COLO829 (cell line): ENCODE measurements at regions not wholly inside any gene's neighbourhood (a gene's known extent, or its start where the extent isn't known, plus 50 kb on each side); places are given as distances from the start of the nearest gene placed in this dataset.

Experiments
- DNase-seq: peaks from one replicate; pipeline ENCODE4 v3.0.0; 2012; ENCODE audit warnings: low spot score

GRCh38 chr18:41621177-41621576 lies 333.9 kb upstream of the PIK3C3 start:
- DNase-seq, result no peak

- DNase-seq, result no peak
Observed at GRCh38 chr18:41618147-41618546, 336.9 kb upstream of the PIK3C3 start.

DNA sequence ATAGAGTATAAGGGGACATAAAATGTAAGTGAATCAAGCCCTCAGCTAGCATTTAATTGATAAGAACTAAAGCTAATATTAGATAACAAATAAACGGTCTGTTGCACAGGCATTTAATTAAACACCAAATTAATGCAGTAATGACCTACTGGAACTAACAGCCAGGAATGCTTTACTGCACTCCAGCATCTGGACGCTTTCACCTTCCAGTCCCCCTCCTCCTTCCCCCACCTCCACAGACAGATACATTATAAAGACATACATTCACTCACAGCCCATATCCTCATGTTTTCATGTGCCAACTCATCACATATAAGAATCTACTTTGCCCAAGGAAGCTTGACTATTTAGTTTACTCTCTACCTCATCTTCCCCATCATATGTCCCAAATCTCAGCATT lies 337.4 kb upstream of the PIK3C3 start:
- DNase-seq, result no peak

- no peak for DNase-seq
Observed at GRCh38 chr18:41613003-41613609, 341.9 kb upstream of the PIK3C3 start.

DNA sequence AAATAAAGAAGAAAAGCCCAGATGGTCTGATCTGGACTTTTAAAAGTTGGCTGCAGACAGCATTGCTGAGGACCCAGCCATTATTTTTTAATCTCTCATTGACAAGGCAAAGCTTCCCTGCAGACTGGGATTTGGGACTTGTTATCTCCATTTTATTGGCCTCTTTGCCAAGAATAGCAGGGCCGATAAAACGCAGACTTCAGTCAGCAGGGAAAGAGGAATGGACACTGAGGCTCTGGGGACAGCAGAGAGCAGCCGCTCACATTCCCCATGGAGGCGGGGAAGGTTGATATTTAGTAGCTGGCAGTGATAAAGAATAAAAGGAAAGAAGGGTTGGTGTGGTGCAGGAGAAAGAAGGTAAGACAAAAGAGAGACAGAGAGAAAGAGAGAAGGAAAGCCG lies 350.1 kb upstream of the PIK3C3 start:
- no peak for DNase-seq

DNA sequence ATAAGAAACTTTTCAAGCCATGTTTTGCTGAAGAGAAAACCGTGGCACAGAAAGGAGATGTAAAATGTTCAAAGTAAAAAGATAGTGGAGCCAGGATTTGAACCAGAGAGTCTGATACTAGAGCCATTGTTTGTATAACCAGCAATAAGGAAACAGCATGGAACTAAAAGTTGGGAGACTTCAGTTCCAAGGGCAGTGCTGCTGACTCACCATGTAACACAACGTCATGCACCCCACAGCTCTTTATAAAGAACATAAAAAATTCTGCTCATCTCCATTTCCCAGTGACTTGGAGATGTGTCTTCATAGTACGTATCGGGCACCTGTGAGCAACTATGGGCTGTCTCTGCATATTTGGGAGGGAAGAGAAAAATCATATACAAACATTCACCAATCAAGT lies 353.0 kb upstream of the PIK3C3 start:
- DNase-seq, result no peak

GRCh38 chr18:41600693-41601391 lies 354.2 kb upstream of the PIK3C3 start:
- no peak for DNase-seq

- no peak for DNase-seq
Observed at GRCh38 chr18:41599466-41599865, 355.6 kb upstream of the PIK3C3 start.

DNA sequence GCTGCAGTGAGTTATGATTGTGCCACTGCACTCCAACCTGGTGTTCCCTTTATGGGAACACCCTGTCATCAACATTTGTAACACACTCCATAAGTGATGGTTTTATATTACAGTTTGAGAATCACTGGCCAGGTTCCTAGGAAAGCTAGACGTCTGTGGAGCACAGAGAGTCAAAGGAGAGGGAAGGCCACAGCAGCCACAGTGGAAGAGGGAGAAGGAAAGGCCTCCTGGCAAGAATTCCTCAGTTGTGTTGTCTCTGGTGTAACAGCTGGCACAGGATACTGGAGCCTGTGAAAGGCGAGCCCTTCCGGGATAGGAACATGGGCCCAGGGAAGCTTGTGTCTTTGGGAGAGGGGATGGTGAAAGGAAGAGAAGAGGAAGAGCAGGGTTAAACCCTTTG lies 360.5 kb upstream of the PIK3C3 start:
- DNase-seq, result no peak

- no peak for DNase-seq
Observed at GRCh38 chr18:41593171-41593675, 361.8 kb upstream of the PIK3C3 start.

GRCh38 chr18:41587976-41588375 lies 367.1 kb upstream of the PIK3C3 start:
- no peak for DNase-seq

DNA sequence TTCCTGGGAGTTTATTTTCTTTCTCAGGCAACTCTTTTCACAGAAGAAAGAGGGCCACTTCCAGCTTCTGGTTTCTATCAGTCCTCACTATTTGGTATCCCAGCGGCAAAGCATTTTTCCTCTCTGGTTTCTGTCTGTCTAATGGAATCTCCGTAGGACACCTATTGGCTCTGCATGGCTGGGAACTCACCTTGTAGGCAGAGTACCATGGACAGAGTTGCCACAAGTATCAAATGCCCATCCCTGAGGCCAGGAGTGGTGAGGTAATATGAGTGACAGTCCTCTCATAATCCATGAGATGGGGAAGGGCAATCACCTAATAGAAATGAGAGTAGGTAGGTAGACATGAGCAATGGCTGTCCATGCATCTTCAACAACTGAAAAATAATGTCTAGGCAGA lies 369.5 kb upstream of the PIK3C3 start:
- DNase-seq, result no peak

GRCh38 chr18:41579185-41579584 lies 375.8 kb upstream of the PIK3C3 start:
- peak; percentile 41 for DNase-seq

DNA sequence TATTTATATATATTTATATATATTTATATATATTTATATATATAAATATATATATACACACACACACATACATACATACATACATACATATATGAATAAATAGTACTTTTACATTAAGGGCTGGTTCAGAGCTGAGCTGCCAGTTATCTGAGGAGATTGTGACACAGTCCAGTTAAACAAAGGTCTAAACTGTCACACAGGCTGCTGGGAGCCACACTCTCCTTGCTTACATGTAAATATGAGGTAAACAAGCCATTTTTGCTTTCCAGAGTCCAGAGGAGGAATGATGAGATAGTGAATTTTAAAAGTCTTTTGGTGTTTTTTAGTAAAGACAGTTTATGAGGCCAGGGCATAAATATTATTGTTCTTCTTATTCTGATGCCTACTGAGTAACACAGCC lies 377.5 kb upstream of the PIK3C3 start:
- DNase-seq, result no peak

- no peak for DNase-seq
Observed at GRCh38 chr18:41576643-41577042, 378.4 kb upstream of the PIK3C3 start.

DNA sequence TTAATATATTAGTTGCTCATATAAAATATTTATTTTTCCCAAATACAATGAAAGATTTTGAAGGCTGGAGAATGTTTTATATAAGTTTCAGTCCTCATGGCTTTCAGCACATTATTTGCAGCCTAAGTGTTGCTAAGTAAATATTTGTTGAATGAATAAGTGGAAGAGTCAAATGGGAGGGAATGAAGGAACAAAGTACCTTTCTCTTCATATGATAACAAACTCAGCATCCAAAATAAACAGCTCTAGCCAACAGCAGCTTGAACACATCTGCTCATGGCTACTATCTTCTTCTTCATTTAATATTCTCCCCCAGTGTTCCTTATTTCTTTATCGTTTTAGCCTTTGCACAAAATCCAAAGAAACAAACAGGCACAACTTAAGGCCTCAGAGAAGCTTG lies 385.2 kb upstream of the PIK3C3 start:
- no peak for DNase-seq

DNA sequence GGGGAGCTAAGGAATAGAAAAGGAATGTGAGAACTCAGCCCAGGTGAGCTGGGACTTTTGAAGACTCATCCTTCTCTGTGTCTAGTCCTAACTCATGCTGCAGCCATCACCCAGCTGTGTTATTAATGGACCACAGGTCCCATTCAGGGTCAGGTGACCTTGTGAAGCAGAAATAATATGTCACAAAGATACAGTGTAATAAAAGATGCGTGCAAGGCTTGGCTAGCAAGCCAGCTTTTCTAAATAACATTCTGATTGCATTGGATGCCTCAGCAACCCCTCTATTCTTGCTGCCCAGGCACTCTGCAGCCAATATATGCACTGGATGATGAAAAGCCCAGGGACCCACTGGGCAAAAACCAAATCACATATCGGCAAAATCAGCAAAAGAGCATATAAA lies 393.1 kb upstream of the PIK3C3 start:
- DNase-seq, result no peak

- DNase-seq, result no peak
Observed at GRCh38 chr18:41558715-41559114, 396.3 kb upstream of the PIK3C3 start.

DNA sequence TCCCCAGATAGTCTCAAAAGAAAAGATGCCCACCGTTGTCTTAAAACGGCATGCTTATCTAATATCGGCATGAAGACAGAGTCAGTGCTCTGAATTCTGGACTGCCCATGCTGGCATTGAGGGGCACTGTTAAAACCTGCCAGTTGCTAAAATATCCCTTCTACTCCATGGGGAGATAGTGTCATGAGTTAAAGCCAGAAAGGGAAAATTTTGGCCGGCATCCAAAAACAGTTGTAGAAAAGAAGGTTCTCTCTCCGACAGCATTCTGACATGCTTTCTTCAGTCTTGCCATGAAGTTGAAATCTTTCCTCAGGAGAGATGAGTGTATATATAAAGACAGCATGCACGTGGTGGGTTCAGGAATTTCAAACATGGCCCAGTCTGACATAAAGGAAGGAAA lies 401.3 kb upstream of the PIK3C3 start:
- no peak for DNase-seq

DNA sequence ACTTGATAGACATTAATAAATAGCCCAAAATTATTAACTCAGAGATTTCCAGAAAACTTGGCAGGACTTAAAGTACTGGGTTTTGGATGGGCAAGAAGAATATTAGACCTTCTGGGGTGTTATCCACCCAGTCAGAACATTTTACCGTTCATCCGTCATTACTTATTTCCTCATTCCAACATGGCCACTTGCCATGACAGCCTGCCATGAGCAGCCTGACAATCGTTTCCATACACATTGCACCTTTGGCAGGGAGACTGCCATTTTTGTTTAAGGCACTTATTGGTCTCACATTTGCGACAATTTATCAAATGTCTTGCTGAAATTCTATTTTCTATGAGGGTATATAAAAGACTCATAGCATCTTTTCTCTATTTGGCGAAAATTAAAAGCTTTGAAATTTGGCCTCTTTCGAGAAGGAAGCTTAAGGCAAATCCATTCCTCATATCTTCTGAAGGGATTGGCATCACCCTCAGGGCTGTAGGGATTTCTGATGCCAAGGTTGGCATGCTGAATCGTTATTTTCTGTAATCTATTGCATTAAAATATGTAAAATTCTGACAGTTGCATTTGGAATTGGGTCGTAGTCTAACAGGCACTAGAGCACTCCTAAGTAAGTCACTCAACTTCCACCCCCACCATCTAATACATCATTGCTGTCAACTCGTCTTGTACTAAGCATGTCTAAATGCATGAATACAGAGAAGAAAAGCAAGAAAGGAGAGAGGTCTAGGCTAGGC lies 406.3 kb upstream of the PIK3C3 start:
- no peak for DNase-seq

DNA sequence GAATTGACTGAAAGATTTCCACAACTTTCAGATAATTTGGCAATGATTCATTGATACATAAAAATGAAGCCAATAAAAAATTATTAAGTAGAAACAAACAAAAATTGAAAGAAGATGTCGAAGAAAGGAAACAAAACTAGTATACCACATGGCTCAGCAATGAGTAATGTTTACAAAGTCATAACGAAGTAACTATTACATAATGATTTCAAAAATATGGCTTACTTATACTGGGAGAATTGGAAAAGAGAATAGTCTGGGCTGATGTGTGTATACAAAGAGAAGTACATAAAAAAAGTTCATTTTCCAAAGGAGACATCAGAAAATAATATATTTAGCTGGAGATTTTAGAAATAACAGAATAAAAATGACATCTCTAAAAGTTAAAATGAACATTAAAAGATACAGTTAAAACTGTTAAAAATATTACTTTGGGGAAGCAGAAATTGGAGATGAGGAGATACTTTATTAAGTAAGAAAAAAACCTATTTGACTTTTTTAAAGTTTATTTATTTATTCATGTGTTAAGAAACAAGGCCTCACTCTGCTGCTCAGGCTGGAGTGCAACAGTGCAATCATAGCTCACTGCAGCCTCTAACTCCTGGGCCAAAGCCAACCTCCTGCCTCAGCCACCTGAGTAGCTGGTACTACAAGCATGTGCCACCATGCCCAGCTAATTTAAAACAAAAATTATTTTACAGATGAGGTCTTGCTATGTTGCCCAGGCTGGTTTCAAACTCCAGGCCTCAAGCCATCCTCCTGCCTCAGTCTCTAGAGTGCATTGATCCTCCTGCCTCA lies 409.7 kb upstream of the PIK3C3 start:
- DNase-seq, result no peak

DNA sequence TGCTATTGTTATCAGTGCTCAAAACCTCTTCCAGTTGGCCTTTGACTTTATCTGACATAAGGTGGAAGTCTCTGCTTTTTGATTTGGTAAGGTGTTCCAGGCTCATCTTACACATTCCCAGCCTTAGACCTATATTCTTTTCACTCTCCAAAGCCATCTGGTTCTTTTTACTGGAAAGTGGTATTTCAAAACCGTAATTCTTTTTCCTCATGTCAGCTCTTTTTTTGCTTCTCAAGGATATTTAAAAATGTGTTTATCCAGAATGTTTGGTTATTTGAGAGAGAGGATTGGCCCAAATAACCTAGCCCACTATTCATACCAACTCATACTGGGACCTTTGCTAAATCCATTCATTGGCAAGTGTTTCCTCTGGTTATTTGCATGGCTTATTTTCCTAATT lies 411.2 kb upstream of the PIK3C3 start:
- no peak for DNase-seq
